Stomach (tissue), 8 donors: ENCODE measurements at regions not wholly inside any gene's neighbourhood (a gene's known extent, or its start where the extent isn't known, plus 50 kb on each side); places are given as distances from the start of the nearest gene placed in this dataset.
"Not testable (repeated sequence)": the region's sequence is repeated elsewhere in the genome, so short reads cannot be mapped to it uniquely, and the experiment has no call there.

ENCODE experiments used
- DNase-seq, 2 donors: peaks; one replicate each; pipeline versions ENCODE4 v3.0.0 to v3.0.0-alpha.2; 2013 to 2019
- H3K27ac ChIP-seq, 5 donors: fragments of 200-600 bp in 4 of 5; sonication (generic) in 4 of 5; one replicate each; pipeline ENCODE4 v1.5.1; 2013 to 2019; ENCODE audit warnings: mild to moderate bottlenecking in 1 of 5, moderate library complexity in 1 of 5
- H3K27me3 ChIP-seq, 3 donors: fragments of 200-600 bp; sonication (generic); one replicate each; pipeline ENCODE4 v1.5.1; 2017 to 2019; ENCODE audit warnings: mixed run types in 1 of 3
- H3K36me3 ChIP-seq, 4 donors: fragments of 200-600 bp; sonication (generic); 1 replicate in 3 of 4; 2 replicates in 1 of 4; pipeline ENCODE4 v1.5.1; 2016 to 2019
- H3K4me1 ChIP-seq, 4 donors: fragments of 200-600 bp; sonication (generic); one replicate each; pipeline ENCODE4 v1.5.1; 2016 to 2019
- H3K4me3 ChIP-seq, 4 donors: fragments of 200-600 bp; sonication (generic) in 3 of 4; one replicate each; pipeline ENCODE4 v1.5.1; 2016 to 2019; ENCODE audit warnings: mild to moderate bottlenecking in 1 of 4
- H3K9me3 ChIP-seq, 4 donors: fragments of 200-600 bp; sonication (generic); one replicate each; pipeline ENCODE4 v1.5.1; 2016 to 2019
- CTCF ChIP-seq, 7 experiments: fragments of 450-650 bp in 4 of 7; fragments of 200-600 bp in 3 of 7; sonication (generic) in 3 of 7; IDR thresholded peaks; one replicate each; pipeline ENCODE4 v1.5.1; 2016 to 2019; ENCODE audit warnings: antibody characterized with exemption in 7 of 7, control low read depth in 2 of 7, mild to moderate bottlenecking in 1 of 7
- EP300 ChIP-seq: sonication (generic); formaldehyde crosslinking; IDR thresholded peaks from one replicate; pipeline ENCODE4 v1.6.1; 2017; ENCODE audit warnings: antibody characterized with exemption
- POLR2A ChIP-seq, 4 donors: fragments of 450-650 bp; IDR thresholded peaks; one replicate each; pipeline ENCODE4 v1.6.1; 2016; ENCODE audit warnings: antibody characterized with exemption in 4 of 4, control low read depth in 2 of 4, mild to moderate bottlenecking in 1 of 4, moderate library complexity in 1 of 4
- POLR2AphosphoS5 ChIP-seq, 3 donors: sonication (generic); formaldehyde crosslinking; IDR thresholded peaks; one replicate each; pipeline ENCODE4 v1.6.1; 2016; ENCODE audit warnings: antibody characterized with exemption in 3 of 3
- WGBS, 5 donors: extraction: QIAGEN DNeasy Blood & Tissue Kit in 3 of 5; methylation state at CpG; one replicate each; pipeline versions ENCODE4 v1.1.5 to v1.1.7; 2013 to 2018; 5-methylcytosine and 5-hydroxymethylcytosine counted together
- intact Hi-C: fragments of 100-400 bp; cut with DNase I; formaldehyde crosslinking; loops from one replicate; pipeline ENCODE4 v1.15.1; 2023; ENCODE audit warnings: low total_unique reads
- donor health status: healthy with polysubstance abuse.
- donor health status: Bipolar disorder and iron deficiency.
- donor health status: healthy.

- Histone ChIP-seq H3K36me3 (no peaks in the 10 kb centered on the region), H3K4me1 (no peaks in the 10 kb centered on the region), H3K4me3 (no peak overlapping the region), H3K27ac (no peak overlapping the region), H3K27me3 (no peaks in the 10 kb centered on the region), H3K9me3 (no peaks in the 10 kb centered on the region)
- TF ChIP-seq EP300, result no peak
- no peak for TF ChIP-seq POLR2AphosphoS5 (IDR thresholded peaks at IDR 0.05)
- TF ChIP-seq CTCF (IDR thresholded peaks at IDR 0.05), result no peak
- no peak for TF ChIP-seq POLR2A (IDR thresholded peaks at IDR 0.05)
- DNase-seq, result no peak
- intact Hi-C loops, result no loop called here
- WGBS, 5 donors, result 75 to 84% (median 80%) methylated on average over 2 of the region's 2 CpGs
These were observed 292.0 kb upstream of the LRP1B start for GRCh38 chr2:142422769-142423168.

- Histone ChIP-seq H3K4me3 (no peak overlapping the region), H3K4me1 (no peaks in the 10 kb centered on the region), H3K27ac (no peak overlapping the region), H3K27me3 (no peaks in the 10 kb centered on the region), H3K9me3 (no peaks in the 10 kb centered on the region), H3K36me3 (no peaks in the 10 kb centered on the region)
- TF ChIP-seq CTCF (IDR thresholded peaks at IDR 0.05), result no peak
- no peak for TF ChIP-seq EP300
- TF ChIP-seq POLR2AphosphoS5 (IDR thresholded peaks at IDR 0.05), result no peak
- TF ChIP-seq POLR2A (IDR thresholded peaks at IDR 0.05), result no peak
- intact Hi-C loops, result no loop called here
- WGBS, 5 donors, result 86 to 92% (median 91%) methylated on average over 6 of the region's 6 CpGs
- no peak for DNase-seq
These were observed 291.2 kb upstream of the LRP1B start for GRCh38 chr2:142422041-142422440.

GRCh38 chr2:142418699-142419098, 287.9 kb upstream of the LRP1B start:
- 86 to 99% (median 94%) methylated on average over 4 of the region's 4 CpGs for WGBS, 5 donors
- H3K4me1 ChIP-seq, H3K9me3 ChIP-seq, H3K36me3 ChIP-seq, H3K4me3 ChIP-seq, DNase-seq, H3K27ac ChIP-seq, H3K27me3 ChIP-seq, intact Hi-C loops: not testable (repeated sequence)

GRCh38 chr2:142416996-142417395, 286.2 kb upstream of the LRP1B start:
- 92 to 100% (median 97%) methylated on average over 1 of the region's 1 CpG for WGBS, 5 donors
- no peak overlapping the region for H3K4me3 ChIP-seq
- intact Hi-C loops, result no loop called here
- TF ChIP-seq CTCF (IDR thresholded peaks at IDR 0.05) (no peak), POLR2A (IDR thresholded peaks at IDR 0.05) (no peak), POLR2AphosphoS5 (IDR thresholded peaks at IDR 0.05) (no peak), EP300 (no peak)
- no peaks in the 10 kb centered on the region for H3K9me3 ChIP-seq
- H3K27ac ChIP-seq, result no peak overlapping the region
- no peak for DNase-seq
- H3K27me3 ChIP-seq, result no peaks in the 10 kb centered on the region
- no peaks in the 10 kb centered on the region for H3K4me1 ChIP-seq
- no peaks in the 10 kb centered on the region for H3K36me3 ChIP-seq

GRCh38 chr2:142415461-142415860, 284.6 kb upstream of the LRP1B start:
- no peak for TF ChIP-seq EP300
- no peak for TF ChIP-seq CTCF (IDR thresholded peaks at IDR 0.05)
- no peak for TF ChIP-seq POLR2A (IDR thresholded peaks at IDR 0.05)
- DNase-seq, result peak in 1 of 2 donors; percentile 11
- Histone ChIP-seq H3K36me3 (no peaks in the 10 kb centered on the region), H3K9me3 (no peaks in the 10 kb centered on the region), H3K4me1 (no peaks in the 10 kb centered on the region), H3K4me3 (no peak overlapping the region), H3K27me3 (no peaks in the 10 kb centered on the region), H3K27ac (no peak overlapping the region)
- 33 to 47% (median 40%) methylated on average over 3 of the region's 3 CpGs for WGBS, 5 donors
- intact Hi-C loops, result no loop called here
